ENCODE measurements at regions not wholly inside any gene's neighbourhood (a gene's known extent, or its start where the extent isn't known, plus 50 kb on each side); places are given as distances from the start of the nearest gene placed in this dataset.

- peaks cover 0 to under 1% (median 0%) of the 10 kb centered on the region in 4 donors for H3K4me1 ChIP-seq
- peak; percentile 78 for DNase-seq
- H3K9me3 ChIP-seq: no peaks in the 10 kb centered on the region
- intact Hi-C loops (cut with DNase I): no loop called here
- H3K36me3 ChIP-seq: no peaks in the 10 kb centered on the region
- H3K27ac ChIP-seq: no peak overlapping the region
- no peaks in the 10 kb centered on the region for H3K27me3 ChIP-seq
- 75 to 82% methylated on average over 3 of the region's 3 CpGs for WGBS, 2 donors
- H3K4me3 ChIP-seq: no peak overlapping the region
- TF ChIP-seq POLR2AphosphoS5 (IDR thresholded peaks at IDR 0.05) (peak in 1 of 4 donors; percentile 4), EP300 (IDR thresholded peaks at IDR 0.05) (no peak)
These were observed 292.7 kb upstream of the TARS1 start for GRCh38 chr5:33148076-33148513.

DNA sequence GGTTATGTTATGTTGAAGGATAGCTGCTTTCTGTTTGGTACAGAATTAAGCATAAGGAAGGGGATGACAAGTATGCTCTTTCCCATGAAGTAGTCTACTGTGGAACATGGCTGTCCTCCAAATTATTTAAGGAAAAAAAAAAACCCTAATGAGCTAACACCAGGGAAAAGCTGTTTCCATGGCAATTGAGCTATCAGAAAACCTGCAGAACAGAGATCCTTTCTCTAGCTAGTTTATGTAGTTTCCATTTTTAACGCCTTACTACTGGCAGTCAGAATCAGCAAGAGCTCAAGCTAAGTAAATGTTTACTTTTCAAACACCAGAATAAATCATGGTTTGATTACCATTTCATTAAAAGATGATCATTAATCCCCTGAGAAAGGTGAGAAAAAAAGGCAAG, 287.4 kb upstream of the TARS1 start:
- Histone ChIP-seq H3K27ac (no peak overlapping the region), H3K4me3 (no peak overlapping the region), H3K9me3 (no peaks in the 10 kb centered on the region), H3K27me3 (no peaks in the 10 kb centered on the region), H3K36me3 (no peaks in the 10 kb centered on the region), H3K4me1 (peaks cover 0 to 5% (median 0%) of the 10 kb centered on the region in 4 donors)
- DNase-seq: no peak
- intact Hi-C loops (cut with DNase I): no loop called here
- WGBS, 2 donors: 15 to 55% methylated on average over 1 of the region's 1 CpG
- TF ChIP-seq EP300 (IDR thresholded peaks at IDR 0.05): no peak
- no peak for TF ChIP-seq POLR2AphosphoS5 (IDR thresholded peaks at IDR 0.05)
- TF ChIP-seq, protein P1, sequence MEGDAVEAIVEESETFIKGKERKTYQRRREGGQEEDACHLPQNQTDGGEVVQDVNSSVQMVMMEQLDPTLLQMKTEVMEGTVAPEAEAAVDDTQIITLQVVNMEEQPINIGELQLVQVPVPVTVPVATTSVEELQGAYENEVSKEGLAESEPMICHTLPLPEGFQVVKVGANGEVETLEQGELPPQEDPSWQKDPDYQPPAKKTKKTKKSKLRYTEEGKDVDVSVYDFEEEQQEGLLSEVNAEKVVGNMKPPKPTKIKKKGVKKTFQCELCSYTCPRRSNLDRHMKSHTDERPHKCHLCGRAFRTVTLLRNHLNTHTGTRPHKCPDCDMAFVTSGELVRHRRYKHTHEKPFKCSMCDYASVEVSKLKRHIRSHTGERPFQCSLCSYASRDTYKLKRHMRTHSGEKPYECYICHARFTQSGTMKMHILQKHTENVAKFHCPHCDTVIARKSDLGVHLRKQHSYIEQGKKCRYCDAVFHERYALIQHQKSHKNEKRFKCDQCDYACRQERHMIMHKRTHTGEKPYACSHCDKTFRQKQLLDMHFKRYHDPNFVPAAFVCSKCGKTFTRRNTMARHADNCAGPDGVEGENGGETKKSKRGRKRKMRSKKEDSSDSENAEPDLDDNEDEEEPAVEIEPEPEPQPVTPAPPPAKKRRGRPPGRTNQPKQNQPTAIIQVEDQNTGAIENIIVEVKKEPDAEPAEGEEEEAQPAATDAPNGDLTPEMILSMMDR (IDR thresholded peaks at IDR 0.05): no peak
- no peak for TF ChIP-seq POLR2A (IDR thresholded peaks at IDR 0.05)

DNA sequence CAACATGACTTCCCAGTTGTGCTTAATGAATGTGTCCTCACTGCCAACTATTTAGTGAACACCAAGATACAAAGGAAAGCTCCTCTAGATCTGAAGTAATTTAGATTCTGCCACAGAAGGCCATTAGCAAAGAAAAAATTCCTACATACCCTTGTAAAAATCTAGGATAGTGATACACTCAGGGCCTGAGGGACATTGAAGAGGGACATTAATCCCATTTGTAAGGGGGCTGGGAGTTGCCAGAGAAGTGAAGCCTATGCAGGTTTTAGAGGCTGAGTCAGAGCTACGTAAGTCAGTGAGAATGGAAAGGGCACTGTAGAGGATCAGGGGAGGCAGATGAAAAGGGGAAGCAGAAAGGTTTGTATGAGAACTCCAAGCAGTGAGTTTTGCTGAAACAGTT, 286.9 kb upstream of the TARS1 start:
- intact Hi-C loops (cut with DNase I): no loop called here
- 79 to 87% methylated on average over 1 of the region's 1 CpG for WGBS, 2 donors
- no peak for TF ChIP-seq EP300 (IDR thresholded peaks at IDR 0.05)
- TF ChIP-seq POLR2AphosphoS5 (IDR thresholded peaks at IDR 0.05): no peak
- TF ChIP-seq, protein P1 (IDR thresholded peaks at IDR 0.05): no peak
- TF ChIP-seq POLR2A (IDR thresholded peaks at IDR 0.05): no peak
- H3K4me3 ChIP-seq: no peak overlapping the region
- H3K4me1 ChIP-seq: peaks cover 0 to 5% (median 0%) of the 10 kb centered on the region in 4 donors
- no peaks in the 10 kb centered on the region for H3K27me3 ChIP-seq
- no peak overlapping the region for H3K27ac ChIP-seq
- DNase-seq: no peak
- H3K36me3 ChIP-seq: no peaks in the 10 kb centered on the region
- H3K9me3 ChIP-seq: no peaks in the 10 kb centered on the region

GRCh38 chr5:33160871-33161270, 279.9 kb upstream of the TARS1 start:
- TF ChIP-seq, protein P1 (IDR thresholded peaks at IDR 0.05): no peak
- TF ChIP-seq POLR2A (IDR thresholded peaks at IDR 0.05) (no peak), POLR2AphosphoS5 (IDR thresholded peaks at IDR 0.05) (no peak), EP300 (IDR thresholded peaks at IDR 0.05) (no peak)
- H3K4me3 ChIP-seq: no peak overlapping the region
- WGBS, 2 donors: 20 to 35% methylated on average over 2 of the region's 2 CpGs
- no peaks in the 10 kb centered on the region for H3K36me3 ChIP-seq
- H3K27ac ChIP-seq: no peak overlapping the region
- no peak for DNase-seq
- H3K9me3 ChIP-seq: peaks cover 0 to 5% (median 0%) of the 10 kb centered on the region in 4 donors
- intact Hi-C loops (cut with DNase I): no loop called here
- H3K4me1 ChIP-seq: no peaks in the 10 kb centered on the region
- no peaks in the 10 kb centered on the region for H3K27me3 ChIP-seq

DNA sequence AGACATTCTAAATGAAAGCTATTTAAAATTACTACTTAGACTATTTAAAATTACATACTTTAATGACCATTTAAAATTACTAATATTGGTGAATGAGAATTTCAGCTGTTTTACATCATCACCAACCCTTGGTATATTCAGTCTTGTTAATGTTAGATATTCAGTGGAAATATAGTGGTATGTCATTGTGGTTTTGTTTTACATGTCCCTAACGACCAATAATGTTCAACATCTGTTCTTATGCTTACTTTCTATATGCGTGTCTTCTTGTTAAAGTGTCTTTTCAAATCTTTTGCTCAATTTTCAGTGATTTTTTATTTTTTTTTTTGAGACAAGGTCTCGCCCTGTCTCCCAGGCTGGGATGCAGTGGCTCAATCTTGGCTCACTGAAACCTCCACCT, 279.3 kb upstream of the TARS1 start:
- Histone ChIP-seq H3K27ac (no peak overlapping the region), H3K4me3 (no peak overlapping the region), H3K27me3 (no peaks in the 10 kb centered on the region), H3K36me3 (no peaks in the 10 kb centered on the region), H3K9me3 (peaks cover 0 to 5% (median 0%) of the 10 kb centered on the region in 4 donors), H3K4me1 (no peaks in the 10 kb centered on the region)
- intact Hi-C loops (cut with DNase I): no loop called here
- TF ChIP-seq, protein P1 (IDR thresholded peaks at IDR 0.05): no peak
- TF ChIP-seq POLR2A (IDR thresholded peaks at IDR 0.05) (no peak), POLR2AphosphoS5 (IDR thresholded peaks at IDR 0.05) (no peak), EP300 (IDR thresholded peaks at IDR 0.05) (no peak)
- DNase-seq: no peak
- WGBS, 2 donors: 66 to 70% methylated on average over 3 of the region's 3 CpGs
